Astrocyte (in vitro differentiated cells and primary cell): ENCODE measurements at regions not wholly inside any gene's neighbourhood (a gene's known extent, or its start where the extent isn't known, plus 50 kb on each side); places are given as distances from the start of the nearest gene placed in this dataset.
"Not testable (repeated sequence)": the region's sequence is repeated elsewhere in the genome, so short reads cannot be mapped to it uniquely, and the experiment has no call there.

Experiments
- DNase-seq: peaks from one replicate; pipeline ENCODE4 v3.0.0-alpha.2; 2010; ENCODE audit warnings: low read depth
- FAIRE-seq: peaks from 2 replicates; lab custom pipeline; 2011; peaks lifted over from hg19 to GRCh38; lab: Jason Lieb, UNC
- H2AFZ ChIP-seq: 2 replicates; pipeline ENCODE4 v1.6.0; 2012; ENCODE audit warnings: low read depth, low read length, inconsistent platforms
- H3K27ac ChIP-seq: 2 replicates; pipeline ENCODE4 v1.5.1; 2011; ENCODE audit warnings: low read depth, low read length, inconsistent platforms
- H3K27me3 ChIP-seq: 2 replicates; pipeline ENCODE4 v1.6.0; 2011; ENCODE audit warnings: low read length, inconsistent platforms; ENCODE audit not compliant: insufficient read depth
- H3K36me3 ChIP-seq: 2 replicates; pipeline ENCODE4 v1.5.1; 2011; ENCODE audit warnings: low read length, inconsistent platforms; ENCODE audit not compliant: insufficient read depth
- H3K4me1 ChIP-seq: 2 replicates; pipeline ENCODE4 v1.5.1; 2011; ENCODE audit warnings: low read length, inconsistent platforms; ENCODE audit not compliant: insufficient read depth
- H3K4me2 ChIP-seq: 2 replicates; pipeline ENCODE4 v1.6.0; 2012; ENCODE audit warnings: low read length, inconsistent platforms
- H3K4me3 ChIP-seq: 2 replicates; pipeline ENCODE4 v1.5.1; 2011; ENCODE audit warnings: low read depth, mild to moderate bottlenecking, low read length, inconsistent platforms; ENCODE audit not compliant: insufficient read depth
- H3K79me2 ChIP-seq: 2 replicates; pipeline ENCODE4 v1.6.0; 2012; ENCODE audit warnings: mild to moderate bottlenecking, low read length, inconsistent platforms; ENCODE audit not compliant: insufficient read depth
- H3K9ac ChIP-seq: 2 replicates; pipeline ENCODE4 v1.6.0; 2012; ENCODE audit warnings: mild to moderate bottlenecking, low read length, inconsistent platforms
- H3K9me3 ChIP-seq: 2 replicates; pipeline ENCODE4 v1.5.1; 2012; ENCODE audit warnings: low read depth, mild to moderate bottlenecking, low read length, inconsistent platforms; ENCODE audit not compliant: insufficient read depth
- H4K20me1 ChIP-seq: 2 replicates; pipeline ENCODE4 v1.6.0; 2012; ENCODE audit warnings: low read length, inconsistent platforms; ENCODE audit not compliant: insufficient read depth
- H3K27ac Mint-ChIP-seq: one replicate; pipeline ENCODE4 v1.8.0; 2021; ENCODE audit warnings: mild to moderate bottlenecking, mixed read lengths; ENCODE audit not compliant: unreplicated experiment
- H3K27me3 Mint-ChIP-seq: one replicate; pipeline ENCODE4 v1.8.0; 2021; ENCODE audit warnings: low read depth, mixed read lengths; ENCODE audit not compliant: unreplicated experiment
- H3K36me3 Mint-ChIP-seq: one replicate; pipeline ENCODE4 v1.8.0; 2021; ENCODE audit warnings: low read depth, mixed read lengths; ENCODE audit not compliant: unreplicated experiment
- H3K4me1 Mint-ChIP-seq: one replicate; pipeline ENCODE4 v1.8.0; 2021; ENCODE audit warnings: low read depth, mixed read lengths; ENCODE audit not compliant: unreplicated experiment
- H3K4me3 Mint-ChIP-seq: one replicate; pipeline ENCODE4 v1.8.0; 2021; ENCODE audit warnings: mild to moderate bottlenecking, moderate library complexity, mixed read lengths; ENCODE audit not compliant: unreplicated experiment
- H3K9me3 Mint-ChIP-seq: one replicate; pipeline ENCODE4 v1.8.0; 2021; ENCODE audit warnings: mild to moderate bottlenecking, mixed read lengths; ENCODE audit not compliant: unreplicated experiment
- CTCF ChIP-seq: IDR thresholded peaks from 2 replicates; pipeline ENCODE4 v1.5.1; 2011; ENCODE audit warnings: low read depth, mild to moderate bottlenecking, inconsistent platforms, low read length, moderate library complexity; ENCODE audit not compliant: insufficient read depth
- EZH2 ChIP-seq: IDR thresholded peaks from 2 replicates; pipeline ENCODE4 v1.6.1; 2012; ENCODE audit warnings: mild to moderate bottlenecking, low read length, inconsistent platforms; ENCODE audit not compliant: insufficient read depth

GRCh38 chr18:51506811-51507210 is 309.3 kb upstream of the MEX3C start:
- Histone ChIP-seq H4K20me1 (no peaks in the 10 kb centered on the region), H3K9ac (no peak overlapping the region), H3K27me3 (no peaks in the 10 kb centered on the region), H3K9me3 (no peaks in the 10 kb centered on the region), H3K79me2 (no peaks in the 10 kb centered on the region), H2AFZ (no peak overlapping the region), H3K4me2 (no peak overlapping the region), H3K36me3 (no peaks in the 10 kb centered on the region), H3K27ac (no peak overlapping the region), H3K4me1 (no peaks in the 10 kb centered on the region), H3K4me3 (no peak overlapping the region)
- FAIRE-seq (no peak), DNase-seq (no peak)
- Mint-ChIP-seq H3K36me3 (no peaks in the 10 kb centered on the region), H3K4me1 (no peaks in the 10 kb centered on the region), H3K4me3 (no peak overlapping the region), H3K9me3 (peaks cover 10% of the 10 kb centered on the region), H3K27me3 (no peaks in the 10 kb centered on the region), H3K27ac (no peak overlapping the region)
- no peak for TF ChIP-seq EZH2
- no peak for TF ChIP-seq CTCF

GRCh38 chr18:51508410-51508809 is 310.9 kb upstream of the MEX3C start:
- H3K79me2 ChIP-seq, DNase-seq, H3K4me1 Mint-ChIP-seq, H3K4me1 ChIP-seq, H3K27me3 Mint-ChIP-seq, H3K9ac ChIP-seq, H3K27ac Mint-ChIP-seq, H3K9me3 ChIP-seq, H3K36me3 Mint-ChIP-seq, H3K36me3 ChIP-seq, H3K4me3 ChIP-seq, FAIRE-seq, H2AFZ ChIP-seq, H3K27ac ChIP-seq, H4K20me1 ChIP-seq, H3K4me3 Mint-ChIP-seq, H3K4me2 ChIP-seq, H3K27me3 ChIP-seq: not testable (repeated sequence)
- H3K9me3 Mint-ChIP-seq, result peaks cover 10% of the 10 kb centered on the region

- no peak overlapping the region for H3K4me2 ChIP-seq
- H3K79me2 ChIP-seq, result no peaks in the 10 kb centered on the region
- Mint-ChIP-seq H3K9me3 (peaks cover 10% of the 10 kb centered on the region), H3K4me3 (no peak overlapping the region), H3K27ac (no peak overlapping the region), H3K4me1 (peaks cover 5% of the 10 kb centered on the region), H3K36me3 (no peaks in the 10 kb centered on the region), H3K27me3 (no peaks in the 10 kb centered on the region)
- no peak for FAIRE-seq
- no peaks in the 10 kb centered on the region for H3K27me3 ChIP-seq
- no peak overlapping the region for H3K9ac ChIP-seq
- no peaks in the 10 kb centered on the region for H3K4me1 ChIP-seq
- H4K20me1 ChIP-seq, result no peaks in the 10 kb centered on the region
- no peaks in the 10 kb centered on the region for H3K9me3 ChIP-seq
- H2AFZ ChIP-seq, result no peak overlapping the region
- H3K27ac ChIP-seq, result no peak overlapping the region
- TF ChIP-seq CTCF, result no peak
- TF ChIP-seq EZH2, result no peak
- H3K36me3 ChIP-seq, result no peaks in the 10 kb centered on the region
- no peak for DNase-seq
- no peak overlapping the region for H3K4me3 ChIP-seq
These were observed 312.5 kb upstream of the MEX3C start for GRCh38 chr18:51510020-51510419.
